ENCODE measurements at regions not wholly inside any gene's neighbourhood (a gene's known extent, or its start where the extent isn't known, plus 50 kb on each side); places are given as distances from the start of the nearest gene placed in this dataset.
"Not testable (repeated sequence)": the region's sequence is repeated elsewhere in the genome, so short reads cannot be mapped to it uniquely, and the experiment has no call there.

- DNase-seq (ENCODE audit: low spot score), result peak; percentile 9
Measured at GRCh38 chr12:23084236-23084995, 459.4 kb downstream of the ETNK1 start.

- no peak for DNase-seq (ENCODE audit: low spot score)
Measured at GRCh38 chr12:23088594-23088993, 463.6 kb downstream of the ETNK1 start.

GRCh38 chr12:23093488-23093887, 468.5 kb downstream of the ETNK1 start:
- DNase-seq (ENCODE audit: low spot score), result no peak

GRCh38 chr12:23096321-23096720, 471.4 kb downstream of the ETNK1 start:
- DNase-seq (ENCODE audit: low spot score), result no peak

GRCh38 chr12:23098110-23098509, 473.1 kb downstream of the ETNK1 start:
- DNase-seq (ENCODE audit: low spot score), result no peak

- no peak for DNase-seq (ENCODE audit: low spot score)
Measured at GRCh38 chr12:23098517-23098916, 473.5 kb downstream of the ETNK1 start.

- DNase-seq (ENCODE audit: low spot score), result no peak
Measured at GRCh38 chr12:23099104-23099503, 474.1 kb downstream of the ETNK1 start.

- DNase-seq (ENCODE audit: low spot score), result no peak
Measured at GRCh38 chr12:23099604-23100003, 474.6 kb downstream of the ETNK1 start.

- no peak for DNase-seq (ENCODE audit: low spot score)
Measured at GRCh38 chr12:23108957-23109356, 484.0 kb downstream of the ETNK1 start.

GRCh38 chr12:23113781-23114180, 488.8 kb downstream of the ETNK1 start:
- no peak for DNase-seq (ENCODE audit: low spot score)

- DNase-seq (ENCODE audit: low spot score), result no peak
Measured at GRCh38 chr12:23115984-23116383, 491.0 kb downstream of the ETNK1 start.

- no peak for DNase-seq (ENCODE audit: low spot score)
Measured at GRCh38 chr12:23126794-23127193, 501.8 kb downstream of the ETNK1 start.

GRCh38 chr12:23127701-23128100, 502.7 kb downstream of the ETNK1 start:
- no peak for DNase-seq (ENCODE audit: low spot score)

- DNase-seq (ENCODE audit: low spot score), result no peak
Measured at GRCh38 chr12:23128462-23128861, 503.5 kb downstream of the ETNK1 start.

GRCh38 chr12:23132357-23132756, 507.4 kb downstream of the ETNK1 start:
- no peak for DNase-seq (ENCODE audit: low spot score)

- no peak for DNase-seq (ENCODE audit: low spot score)
Measured at GRCh38 chr12:23133471-23133870, 508.5 kb downstream of the ETNK1 start.

- DNase-seq (ENCODE audit: low spot score), result no peak
Measured at GRCh38 chr12:23139026-23139425, 514.1 kb downstream of the ETNK1 start.

- DNase-seq (ENCODE audit: low spot score), result no peak
Measured at GRCh38 chr12:23140710-23141109, 515.7 kb downstream of the ETNK1 start.

- DNase-seq (ENCODE audit: low spot score), result no peak
Measured at GRCh38 chr12:23141335-23141734, 516.4 kb downstream of the ETNK1 start.

GRCh38 chr12:23146070-23146469, 521.1 kb downstream of the ETNK1 start:
- DNase-seq (ENCODE audit: low spot score), result not testable (repeated sequence)

GRCh38 chr12:23168459-23168858, 543.5 kb downstream of the ETNK1 start:
- DNase-seq (ENCODE audit: low spot score), result no peak

GRCh38 chr12:23169012-23169695, 544.2 kb downstream of the ETNK1 start:
- DNase-seq (ENCODE audit: low spot score), result no peak

GRCh38 chr12:23169696-23170013, 544.7 kb downstream of the ETNK1 start:
- DNase-seq (ENCODE audit: low spot score), result no peak

GRCh38 chr12:23174917-23175316, 549.9 kb downstream of the ETNK1 start:
- no peak for DNase-seq (ENCODE audit: low spot score)
